ENCODE measurements at regions not wholly inside any gene's neighbourhood (a gene's known extent, or its start where the extent isn't known, plus 50 kb on each side); places are given as distances from the start of the nearest gene placed in this dataset.
"Not testable (repeated sequence)": the region's sequence is repeated elsewhere in the genome, so short reads cannot be mapped to it uniquely, and the experiment has no call there.

DNA sequence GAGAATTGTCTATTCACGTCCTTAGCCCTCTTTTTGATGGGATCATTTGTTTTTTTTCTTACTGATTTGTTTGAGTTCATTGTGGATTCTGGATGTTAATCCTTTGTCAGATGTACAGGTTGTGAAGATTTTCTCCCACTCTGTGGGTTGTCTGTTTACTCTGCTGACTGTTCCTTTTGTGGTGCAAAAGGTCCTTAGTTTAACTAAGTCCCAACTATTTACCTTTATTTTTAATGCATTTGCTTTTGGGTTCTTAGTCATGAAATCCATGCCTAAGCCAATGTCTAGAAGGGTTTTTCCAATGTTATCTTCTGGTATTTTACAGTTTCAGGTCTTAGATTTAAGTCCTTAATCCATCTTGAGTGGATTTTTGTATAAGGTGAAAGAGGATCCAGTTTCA is 336.3 kb downstream of the TFAP2B start:
- not testable (repeated sequence) for H3K9me3 ChIP-seq (ENCODE audit: insufficient read depth, low read depth, low read length); H4K12ac ChIP-seq (ENCODE audit: low read depth, low read length); H3K4me1 ChIP-seq (ENCODE audit: control insufficient read depth in 1 of 2, insufficient read depth in 2 of 2, low read length in 2 of 2); H3K27me3 ChIP-seq (ENCODE audit: insufficient read depth, low read length); H3K36me3 ChIP-seq (ENCODE audit: control insufficient read depth in 1 of 2, insufficient read depth in 2 of 2, low read length in 2 of 2); H3K79me1 ChIP-seq (ENCODE audit: low read length); H3K4me2 ChIP-seq (ENCODE audit: low read length); H3K14ac ChIP-seq (ENCODE audit: low read length); H2BK120ac ChIP-seq (ENCODE audit: insufficient read depth, low read length, poor library complexity); H3K23ac ChIP-seq (ENCODE audit: low read length); H2AK5ac ChIP-seq (ENCODE audit: low read length); H3K18ac ChIP-seq (ENCODE audit: low read length); H3K4me3 ChIP-seq (ENCODE audit: low read depth, low read length); H4K8ac ChIP-seq (ENCODE audit: low read depth, low read length); H3K79me2 ChIP-seq (ENCODE audit: control insufficient read depth, insufficient read depth, low read length, poor library complexity); H2AFZ ChIP-seq (ENCODE audit: insufficient read depth, low read length, poor library complexity); H4K91ac ChIP-seq (ENCODE audit: low read depth, low read length); H2BK5ac ChIP-seq (ENCODE audit: low read depth, low read length, poor library complexity); H3K4ac ChIP-seq (ENCODE audit: low read depth, low read length); DNase-seq; H3K9ac ChIP-seq (ENCODE audit: low read length); H2BK12ac ChIP-seq (ENCODE audit: low read length); H3K27ac ChIP-seq (ENCODE audit: low read depth, low read length)
- no CpG with 5 or more reads among the region's 1 CpG for WGBS (ENCODE audit: extremely low coverage, insufficient coverage, insufficient read length)

DNA sequence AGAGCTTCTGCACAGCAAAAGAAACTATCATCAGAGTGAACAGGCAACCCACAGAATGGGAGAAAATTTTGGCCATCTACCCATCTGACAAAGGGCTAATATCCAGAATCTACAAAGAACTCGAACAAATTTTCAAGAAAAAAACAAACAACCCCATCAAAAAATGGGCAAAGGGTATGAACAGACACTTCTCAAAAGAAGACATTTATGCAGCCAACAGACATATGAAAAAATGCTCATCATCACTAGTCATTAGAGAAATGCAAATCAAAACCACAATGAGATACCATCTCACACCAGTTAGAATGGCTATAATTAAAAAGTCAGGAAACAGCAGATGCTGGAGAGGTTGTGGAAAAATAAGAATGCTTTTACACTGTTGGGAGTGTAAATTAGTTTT is 340.6 kb downstream of the TFAP2B start:
- not testable (repeated sequence) for H4K12ac ChIP-seq (ENCODE audit: low read depth, low read length); H2BK12ac ChIP-seq (ENCODE audit: low read length); H4K91ac ChIP-seq (ENCODE audit: low read depth, low read length); H3K18ac ChIP-seq (ENCODE audit: low read length); H3K79me1 ChIP-seq (ENCODE audit: low read length); DNase-seq; H3K79me2 ChIP-seq (ENCODE audit: control insufficient read depth, insufficient read depth, low read length, poor library complexity); H3K27ac ChIP-seq (ENCODE audit: low read depth, low read length); H2AK5ac ChIP-seq (ENCODE audit: low read length); H2AFZ ChIP-seq (ENCODE audit: insufficient read depth, low read length, poor library complexity); H3K4me3 ChIP-seq (ENCODE audit: low read depth, low read length); H3K23ac ChIP-seq (ENCODE audit: low read length); H3K4ac ChIP-seq (ENCODE audit: low read depth, low read length); H3K14ac ChIP-seq (ENCODE audit: low read length); H3K4me2 ChIP-seq (ENCODE audit: low read length); H4K8ac ChIP-seq (ENCODE audit: low read depth, low read length); H3K36me3 ChIP-seq (ENCODE audit: control insufficient read depth in 1 of 2, insufficient read depth in 2 of 2, low read length in 2 of 2); H3K4me1 ChIP-seq (ENCODE audit: control insufficient read depth in 1 of 2, insufficient read depth in 2 of 2, low read length in 2 of 2); H3K9me3 ChIP-seq (ENCODE audit: insufficient read depth, low read depth, low read length); H3K27me3 ChIP-seq (ENCODE audit: insufficient read depth, low read length); H2BK5ac ChIP-seq (ENCODE audit: low read depth, low read length, poor library complexity); H2BK120ac ChIP-seq (ENCODE audit: insufficient read depth, low read length, poor library complexity); H3K9ac ChIP-seq (ENCODE audit: low read length)
- no CpG with 5 or more reads among the region's 1 CpG for WGBS (ENCODE audit: extremely low coverage, insufficient coverage, insufficient read length)

GRCh38 chr6:51161752-51162151 is 343.1 kb downstream of the TFAP2B start:
- H3K36me3 ChIP-seq (ENCODE audit: control insufficient read depth in 1 of 2, insufficient read depth in 2 of 2, low read length in 2 of 2): no peaks in the 10 kb centered on the region
- H3K4me1 ChIP-seq (ENCODE audit: control insufficient read depth in 1 of 2, insufficient read depth in 2 of 2, low read length in 2 of 2): no peaks in the 10 kb centered on the region
- H4K8ac ChIP-seq (ENCODE audit: low read depth, low read length): no peak overlapping the region
- H3K79me2 ChIP-seq (ENCODE audit: control insufficient read depth, insufficient read depth, low read length, poor library complexity): no peaks in the 10 kb centered on the region
- no peak for DNase-seq
- H3K14ac ChIP-seq (ENCODE audit: low read length): no peak overlapping the region
- no peak overlapping the region for H4K12ac ChIP-seq (ENCODE audit: low read depth, low read length)
- H2AK5ac ChIP-seq (ENCODE audit: low read length): no peak overlapping the region
- no peaks in the 10 kb centered on the region for H3K79me1 ChIP-seq (ENCODE audit: low read length)
- H2AFZ ChIP-seq (ENCODE audit: insufficient read depth, low read length, poor library complexity): no peak overlapping the region
- H2BK12ac ChIP-seq (ENCODE audit: low read length): no peak overlapping the region
- no peak overlapping the region for H3K18ac ChIP-seq (ENCODE audit: low read length)
- H3K9me3 ChIP-seq (ENCODE audit: insufficient read depth, low read depth, low read length): no peaks in the 10 kb centered on the region
- H3K4ac ChIP-seq (ENCODE audit: low read depth, low read length): no peak overlapping the region
- no peak overlapping the region for H4K91ac ChIP-seq (ENCODE audit: low read depth, low read length)
- no peak overlapping the region for H3K4me2 ChIP-seq (ENCODE audit: low read length)
- H2BK5ac ChIP-seq (ENCODE audit: low read depth, low read length, poor library complexity): no peak overlapping the region
- no peak overlapping the region for H3K23ac ChIP-seq (ENCODE audit: low read length)
- H3K4me3 ChIP-seq (ENCODE audit: low read depth, low read length): no peak overlapping the region
- H2BK120ac ChIP-seq (ENCODE audit: insufficient read depth, low read length, poor library complexity): no peak overlapping the region
- H3K27ac ChIP-seq (ENCODE audit: low read depth, low read length): no peak overlapping the region
- no peak overlapping the region for H3K9ac ChIP-seq (ENCODE audit: low read length)
- H3K27me3 ChIP-seq (ENCODE audit: insufficient read depth, low read length): no peaks in the 10 kb centered on the region

GRCh38 chr6:51163843-51164529 is 345.3 kb downstream of the TFAP2B start:
- Histone ChIP-seq H3K9ac (ENCODE audit: low read length) (no peak overlapping the region), H2BK120ac (ENCODE audit: insufficient read depth, low read length, poor library complexity) (no peak overlapping the region), H3K23ac (ENCODE audit: low read length) (no peak overlapping the region), H3K4me1 (ENCODE audit: control insufficient read depth in 1 of 2, insufficient read depth in 2 of 2, low read length in 2 of 2) (no peaks in the 10 kb centered on the region), H4K91ac (ENCODE audit: low read depth, low read length) (no peak overlapping the region), H3K79me1 (ENCODE audit: low read length) (no peaks in the 10 kb centered on the region), H3K36me3 (ENCODE audit: control insufficient read depth in 1 of 2, insufficient read depth in 2 of 2, low read length in 2 of 2) (no peaks in the 10 kb centered on the region), H3K14ac (ENCODE audit: low read length) (no peak overlapping the region), H4K8ac (ENCODE audit: low read depth, low read length) (no peak overlapping the region), H2AFZ (ENCODE audit: insufficient read depth, low read length, poor library complexity) (no peak overlapping the region), H3K18ac (ENCODE audit: low read length) (no peak overlapping the region), H2BK12ac (ENCODE audit: low read length) (no peak overlapping the region), H3K27ac (ENCODE audit: low read depth, low read length) (no peak overlapping the region), H3K79me2 (ENCODE audit: control insufficient read depth, insufficient read depth, low read length, poor library complexity) (no peaks in the 10 kb centered on the region), H3K27me3 (ENCODE audit: insufficient read depth, low read length) (no peaks in the 10 kb centered on the region), H3K4ac (ENCODE audit: low read depth, low read length) (no peak overlapping the region), H2BK5ac (ENCODE audit: low read depth, low read length, poor library complexity) (no peak overlapping the region), H3K4me3 (ENCODE audit: low read depth, low read length) (no peak overlapping the region), H3K9me3 (ENCODE audit: insufficient read depth, low read depth, low read length) (no peaks in the 10 kb centered on the region), H4K12ac (ENCODE audit: low read depth, low read length) (no peak overlapping the region), H2AK5ac (ENCODE audit: low read length) (no peak overlapping the region), H3K4me2 (ENCODE audit: low read length) (no peak overlapping the region)
- WGBS (ENCODE audit: extremely low coverage, insufficient coverage, insufficient read length): no CpG with 5 or more reads among the region's 6 CpGs
- DNase-seq: no peak

Data from trophoblast cell (in vitro differentiated cells and primary cell).